ENCODE measurements at regions not wholly inside any gene's neighbourhood (a gene's known extent, or its start where the extent isn't known, plus 50 kb on each side); places are given as distances from the start of the nearest gene placed in this dataset.

GRCh38 chr13:108387156-108387555 is 117.6 kb downstream of the TNFSF13B start:
- no peak for TF ChIP-seq CTCF (conservative IDR thresholded peaks at IDR 0.05)
- Mint-ChIP-seq H3K9me3 (no peaks in the 10 kb centered on the region), H3K4me1 (ENCODE audit: unreplicated experiment) (peaks cover 5% of the 10 kb centered on the region), H3K36me3 (no peaks in the 10 kb centered on the region), H3K27ac (no peak overlapping the region), H3K4me3 (no peak overlapping the region), H3K27me3 (no peaks in the 10 kb centered on the region)
- DNase-seq (ENCODE audit: extremely low spot score, unreplicated experiment) = no peak

DNA sequence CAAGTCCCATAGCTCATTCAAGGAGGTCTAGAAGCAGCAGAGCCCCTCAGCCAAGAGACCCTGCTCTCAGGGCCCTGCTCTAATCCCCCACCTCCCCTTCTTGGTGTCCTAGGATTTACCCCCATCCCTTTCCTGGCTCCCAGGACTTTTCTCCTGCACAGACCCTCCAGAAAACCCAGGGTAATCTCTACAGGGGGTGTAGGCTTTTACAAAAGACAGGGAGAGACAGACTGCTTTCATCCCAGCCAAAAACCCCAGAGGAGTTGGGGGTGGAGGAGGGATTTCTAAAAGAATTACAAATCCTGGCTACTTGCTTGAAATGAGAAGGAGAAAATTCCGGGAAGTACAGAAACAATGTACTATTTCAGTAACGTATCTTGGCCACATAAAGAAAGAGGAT is 133.3 kb downstream of the TNFSF13B start:
- Mint-ChIP-seq H3K36me3 (no peaks in the 10 kb centered on the region), H3K4me1 (ENCODE audit: unreplicated experiment) (no peaks in the 10 kb centered on the region), H3K27ac (no peak overlapping the region), H3K27me3 (peaks cover 13% of the 10 kb centered on the region), H3K4me3 (no peak overlapping the region), H3K9me3 (no peaks in the 10 kb centered on the region)
- no peak for DNase-seq (ENCODE audit: extremely low spot score, unreplicated experiment)
- TF ChIP-seq CTCF (conservative IDR thresholded peaks at IDR 0.05) = no peak

GRCh38 chr13:108407495-108407894 is 138.0 kb downstream of the TNFSF13B start:
- TF ChIP-seq CTCF (conservative IDR thresholded peaks at IDR 0.05) = no peak
- H3K4me3 Mint-ChIP-seq = no peak overlapping the region
- H3K27ac Mint-ChIP-seq = no peak overlapping the region
- H3K36me3 Mint-ChIP-seq = no peaks in the 10 kb centered on the region
- H3K4me1 Mint-ChIP-seq (ENCODE audit: unreplicated experiment) = no peaks in the 10 kb centered on the region
- no peak for DNase-seq (ENCODE audit: extremely low spot score, unreplicated experiment)
- no peaks in the 10 kb centered on the region for H3K9me3 Mint-ChIP-seq
- H3K27me3 Mint-ChIP-seq = peaks cover 9% of the 10 kb centered on the region

DNA sequence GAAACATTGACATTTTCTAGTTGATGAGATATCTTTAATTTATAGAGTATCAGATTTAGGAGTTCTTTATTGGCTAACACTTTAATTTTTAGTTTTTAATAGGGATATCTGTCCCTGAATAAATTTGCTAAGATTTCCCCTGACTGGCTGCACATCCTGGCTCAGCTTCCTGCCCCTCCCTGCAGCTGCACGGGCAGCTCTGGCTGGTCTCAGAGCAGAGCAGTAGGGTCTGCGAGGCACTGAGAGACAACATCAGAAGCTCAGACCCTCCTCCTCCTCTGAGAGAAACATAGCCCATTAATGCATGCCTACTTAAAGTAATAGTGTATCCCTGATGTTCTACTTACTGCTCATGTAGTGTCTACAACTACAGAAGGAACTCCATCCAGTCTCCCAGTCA is 139.2 kb downstream of the TNFSF13B start:
- peaks cover 4% of the 10 kb centered on the region for H3K27me3 Mint-ChIP-seq
- H3K36me3 Mint-ChIP-seq = no peaks in the 10 kb centered on the region
- no peaks in the 10 kb centered on the region for H3K9me3 Mint-ChIP-seq
- no peak for DNase-seq (ENCODE audit: extremely low spot score, unreplicated experiment)
- no peak overlapping the region for H3K4me3 Mint-ChIP-seq
- no peaks in the 10 kb centered on the region for H3K4me1 Mint-ChIP-seq (ENCODE audit: unreplicated experiment)
- H3K27ac Mint-ChIP-seq = no peak overlapping the region
- no peak for TF ChIP-seq CTCF (conservative IDR thresholded peaks at IDR 0.05)

DNA sequence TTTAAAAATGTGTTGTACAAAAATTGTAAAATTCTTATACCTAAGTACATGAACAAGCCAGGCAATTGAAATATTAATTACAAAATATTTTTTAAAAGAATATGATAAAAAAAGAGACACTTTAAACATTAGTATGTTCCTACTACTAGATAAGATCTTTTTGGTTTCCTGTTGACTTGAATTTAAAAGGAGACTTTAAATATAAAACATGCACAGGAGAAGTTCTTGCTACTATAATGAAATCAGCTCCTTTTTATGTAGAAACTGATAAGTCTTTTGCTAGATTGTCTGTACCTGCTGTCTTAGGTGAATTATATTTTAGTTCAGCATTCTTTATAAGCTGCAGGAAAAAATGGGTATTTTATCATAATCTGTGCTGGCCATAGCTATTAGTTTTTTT is 140.2 kb downstream of the TNFSF13B start:
- no peak overlapping the region for H3K27ac Mint-ChIP-seq
- no peak overlapping the region for H3K4me3 Mint-ChIP-seq
- peaks cover under 1% of the 10 kb centered on the region for H3K27me3 Mint-ChIP-seq
- no peaks in the 10 kb centered on the region for H3K4me1 Mint-ChIP-seq (ENCODE audit: unreplicated experiment)
- TF ChIP-seq CTCF (conservative IDR thresholded peaks at IDR 0.05) = no peak
- no peak for DNase-seq (ENCODE audit: extremely low spot score, unreplicated experiment)
- H3K36me3 Mint-ChIP-seq = no peaks in the 10 kb centered on the region
- H3K9me3 Mint-ChIP-seq = no peaks in the 10 kb centered on the region

- Mint-ChIP-seq H3K4me1 (ENCODE audit: unreplicated experiment) (no peaks in the 10 kb centered on the region), H3K9me3 (peaks cover 8% of the 10 kb centered on the region), H3K27me3 (peaks cover 6% of the 10 kb centered on the region), H3K27ac (no peak overlapping the region), H3K36me3 (no peaks in the 10 kb centered on the region), H3K4me3 (no peak overlapping the region)
- TF ChIP-seq CTCF (conservative IDR thresholded peaks at IDR 0.05) = no peak
- DNase-seq (ENCODE audit: extremely low spot score, unreplicated experiment) = no peak
Measured at GRCh38 chr13:108419768-108420167, 150.2 kb downstream of the TNFSF13B start.

All from type B pancreatic cell (in vitro differentiated cells).